H1 (cell line): ENCODE measurements at regions not wholly inside any gene's neighbourhood (a gene's known extent, or its start where the extent isn't known, plus 50 kb on each side); places are given as distances from the start of the nearest gene placed in this dataset.

Experiments
- CTCF ChIA-PET: fragments of 300-600 bp; sonication (Branson Sonifier 250); formaldehyde crosslinking; loops from one replicate; lab custom pipeline; 2021; ENCODE audit not compliant: partially characterized antibody; lab: Charles Lee
- POLR2A ChIA-PET: fragments of 300-600 bp; sonication (Branson Sonifier 250); formaldehyde crosslinking; loops from one replicate; lab custom pipeline; 2021; ENCODE audit warnings: inconsistent platforms; ENCODE audit not compliant: partially characterized antibody; lab: Charles Lee
- DNase-seq, 2 experiments: peaks; one replicate each; pipeline versions ENCODE4 v3.0.0 to v3.0.0-alpha.2; 2010 to 2022; ENCODE audit warnings: low spot score in 2 of 2, low read depth in 1 of 2, mixed read lengths in 1 of 2
- FAIRE-seq: peaks from 2 replicates; lab custom pipeline; 2011; peaks lifted over from hg19 to GRCh38; lab: Jason Lieb, UNC
- H2AFZ ChIP-seq: 2 replicates; pipeline ENCODE4 v1.8.1; 2012; ENCODE audit warnings: low read length, inconsistent platforms
- H2AK5ac ChIP-seq: 2 replicates; pipeline ENCODE4 v1.6.1; 2013; ENCODE audit warnings: low read depth, low read length
- H2BK120ac ChIP-seq: replicated peaks from 2 replicates; pipeline ENCODE3; 2013; ENCODE audit warnings: low read depth, low read length, inconsistent platforms
- H2BK12ac ChIP-seq: 2 replicates; pipeline ENCODE4 v1.6.1; 2013; ENCODE audit warnings: low read depth, low read length
- H2BK15ac ChIP-seq: 2 replicates; pipeline ENCODE4 v1.6.1; 2013; ENCODE audit warnings: low read length
- H2BK20ac ChIP-seq: 2 replicates; pipeline ENCODE4 v1.6.1; 2013; ENCODE audit warnings: low read length
- H2BK5ac ChIP-seq: 2 replicates; pipeline ENCODE4 v1.6.1; 2013; ENCODE audit warnings: low read depth, low read length
- H3K14ac ChIP-seq: 2 replicates; pipeline ENCODE4 v1.6.1; 2013; ENCODE audit warnings: inconsistent platforms; ENCODE audit not compliant: insufficient read length
- H3K18ac ChIP-seq: 2 replicates; pipeline ENCODE4 v1.6.1; 2013; ENCODE audit warnings: low read length; ENCODE audit errors: extremely low read depth
- H3K23ac ChIP-seq: 2 replicates; pipeline ENCODE4 v1.6.1; 2013; ENCODE audit warnings: inconsistent platforms; ENCODE audit not compliant: insufficient read length
- H3K23me2 ChIP-seq: 2 replicates; pipeline ENCODE4 v1.6.1; 2013; ENCODE audit warnings: low read depth, low read length
- H3K27ac ChIP-seq: 2 replicates; pipeline ENCODE4 v1.6.1; 2011; ENCODE audit warnings: low read depth, low read length, inconsistent platforms
- H3K27me3 ChIP-seq, 4 experiments: replicated peaks in 1 of 4; 1 replicate in 1 of 4; 2 replicates in 3 of 4; pipeline versions ENCODE4 v1.6.1 to v1.8.1; 2011 to 2013; ENCODE audit warnings: low read length in 3 of 4, mild to moderate bottlenecking in 3 of 4, inconsistent platforms in 2 of 4, mixed read lengths in 2 of 4, moderate library complexity in 1 of 4; ENCODE audit not compliant: control insufficient read depth in 3 of 4, insufficient read depth in 3 of 4; ENCODE audit errors: extremely low read depth in 1 of 4
- H3K36me3 ChIP-seq, 4 experiments: 2 replicates each; pipeline versions ENCODE4 v1.6.1 to v1.8.1; 2011 to 2013; ENCODE audit warnings: mild to moderate bottlenecking in 4 of 4, low read length in 3 of 4, moderate library complexity in 2 of 4, control low read depth in 1 of 4, inconsistent platforms in 1 of 4; ENCODE audit not compliant: insufficient read depth in 4 of 4, control insufficient read depth in 2 of 4
- H3K4ac ChIP-seq: replicated peaks from 2 replicates; pipeline ENCODE3; 2013; ENCODE audit warnings: low read length, low read depth, mixed read lengths, inconsistent platforms; ENCODE audit not compliant: insufficient read length
- H3K4me1 ChIP-seq, 4 experiments: replicated peaks in 1 of 4; 1 replicate in 1 of 4; 2 replicates in 3 of 4; pipeline versions ENCODE4 v1.6.1 to v1.8.1; 2011 to 2013; ENCODE audit warnings: low read length in 3 of 4, inconsistent platforms in 2 of 4, mixed read lengths in 1 of 4; ENCODE audit not compliant: insufficient read depth in 4 of 4, control insufficient read depth in 3 of 4
- H3K4me2 ChIP-seq, 2 experiments: 2 replicates each; pipeline versions ENCODE4 v1.6.1 to v1.8.1; 2011 to 2013; ENCODE audit warnings: low read depth in 2 of 2, low read length in 2 of 2, control low read depth in 1 of 2, inconsistent platforms in 1 of 2, mild to moderate bottlenecking in 1 of 2; ENCODE audit not compliant: insufficient read depth in 1 of 2
- H3K4me3 ChIP-seq, 4 experiments: fragments of 200-600, 300-600 bp in 1 of 4; sonication (generic), shearing (Covaris generic), sonication (Bioruptor Twin) in 1 of 4; 2 replicates each; pipeline versions ENCODE4 v1.5.1 to v1.8.1; 2011 to 2016; ENCODE audit warnings: low read length in 4 of 4, low read depth in 3 of 4, control low read depth in 2 of 4, inconsistent platforms in 2 of 4, mild to moderate bottlenecking in 2 of 4, mixed read lengths in 1 of 4, moderate library complexity in 1 of 4; ENCODE audit not compliant: insufficient read depth in 2 of 4; ENCODE audit errors: extremely low read depth in 1 of 4
- H3K56ac ChIP-seq: replicated peaks from 2 replicates; pipeline ENCODE3; 2013; ENCODE audit warnings: low read depth, mild to moderate bottlenecking, mixed read lengths, low read length, inconsistent platforms; ENCODE audit not compliant: insufficient read length
- H3K79me1 ChIP-seq: 2 replicates; pipeline ENCODE4 v1.6.1; 2013; ENCODE audit warnings: low read depth, low read length, control low read depth
- H3K79me2 ChIP-seq, 2 experiments: 2 replicates each; pipeline versions ENCODE4 v1.6.1 to v1.8.1; 2012 to 2013; ENCODE audit warnings: low read length in 2 of 2, mild to moderate bottlenecking in 2 of 2, inconsistent platforms in 1 of 2; ENCODE audit not compliant: insufficient read depth in 2 of 2, control insufficient read depth in 1 of 2
- H3K9ac ChIP-seq, 4 experiments: replicated peaks in 1 of 4; 1 replicate in 1 of 4; 2 replicates in 3 of 4; pipeline versions ENCODE4 v1.6.1 to v1.8.1; 2011 to 2013; ENCODE audit warnings: low read depth in 3 of 4, low read length in 3 of 4, control low read depth in 2 of 4, mild to moderate bottlenecking in 2 of 4, moderate library complexity in 2 of 4, inconsistent platforms in 1 of 4; ENCODE audit errors: extremely low read depth in 1 of 4
- H3K9me3 ChIP-seq, 2 experiments: 2 replicates each; pipeline versions ENCODE4 v1.6.1 to v1.8.1; 2012 to 2013; ENCODE audit warnings: mild to moderate bottlenecking in 2 of 2, moderate library complexity in 2 of 2, control low read depth in 1 of 2, inconsistent platforms in 1 of 2, low read depth in 1 of 2, low read length in 1 of 2, mixed read lengths in 1 of 2; ENCODE audit not compliant: insufficient read depth in 2 of 2
- H4K20me1 ChIP-seq, 2 experiments: replicated peaks in 1 of 2; 2 replicates each; pipeline versions ENCODE3 to v1.8.1; 2011 to 2013; ENCODE audit warnings: inconsistent platforms in 2 of 2, low read length in 2 of 2, mild to moderate bottlenecking in 1 of 2; ENCODE audit not compliant: insufficient read depth in 2 of 2, control insufficient read depth in 1 of 2
- H4K5ac ChIP-seq: 2 replicates; pipeline ENCODE4 v1.6.1; 2013; ENCODE audit warnings: low read length, low read depth, mixed read lengths, inconsistent platforms; ENCODE audit not compliant: insufficient read length
- H4K8ac ChIP-seq: 2 replicates; pipeline ENCODE4 v1.8.0; 2013; ENCODE audit warnings: mild to moderate bottlenecking, moderate library complexity, low read length, inconsistent platforms; ENCODE audit not compliant: insufficient read depth; ENCODE audit errors: extremely low read depth
- H4K91ac ChIP-seq: replicated peaks from 2 replicates; pipeline ENCODE3; 2013; ENCODE audit warnings: low read length, mixed read lengths, inconsistent platforms; ENCODE audit not compliant: insufficient read length
- BCL11A ChIP-seq, 2 experiments: IDR thresholded peaks; one replicate each; pipeline ENCODE4 v1.6.1; 2011; ENCODE audit warnings: low read depth in 2 of 2, low read length in 2 of 2, mild to moderate bottlenecking in 2 of 2
- CBX5 ChIP-seq: fragments of 300-800, 300-1000 bp; sonication (generic); IDR thresholded peaks from 2 replicates; pipeline ENCODE4 v1.7.1; 2016; ENCODE audit warnings: antibody characterized with exemption, low read length, low read depth
- CBX8 ChIP-seq: fragments of 300-800, 300-1000 bp; sonication (generic); IDR thresholded peaks from 2 replicates; pipeline ENCODE4 v1.7.1; 2016; ENCODE audit warnings: low read depth, low read length, borderline replicate concordance
- CEBPB ChIP-seq: IDR thresholded peaks from 2 replicates; pipeline ENCODE4 v1.6.1; 2012; ENCODE audit warnings: low read depth, low read length
- POU5F1 ChIP-seq: IDR thresholded peaks from 2 replicates; pipeline ENCODE4 v1.6.1; 2011; ENCODE audit warnings: low read depth, mild to moderate bottlenecking, low read length, moderate library complexity
- RBBP5 ChIP-seq: IDR thresholded peaks from 2 replicates; pipeline ENCODE4 v1.7.1; 2012; ENCODE audit warnings: low read depth, mild to moderate bottlenecking, inconsistent platforms, low read length, moderate library complexity, borderline replicate concordance
- RXRA ChIP-seq: IDR thresholded peaks from 2 replicates; pipeline ENCODE4 v1.6.1; 2011; ENCODE audit warnings: low read depth, mild to moderate bottlenecking, low read length, moderate library complexity; ENCODE audit not compliant: insufficient read depth
- SAP30 ChIP-seq: fragments of 300-600 bp; sonication (generic); IDR thresholded peaks from 2 replicates; pipeline ENCODE4 v1.7.1; 2012; ENCODE audit warnings: low read length, moderate library complexity, mild to moderate bottlenecking, inconsistent platforms; ENCODE audit not compliant: insufficient read depth, insufficient replicate concordance
- SIN3A ChIP-seq, 2 experiments: IDR thresholded peaks in 1 of 2; conservative IDR thresholded peaks in 1 of 2; 2 replicates each; pipeline ENCODE4 v1.6.1; 2011 to 2012; ENCODE audit warnings: low read length in 2 of 2, improper control_type of control experiment in 1 of 2, low read depth in 1 of 2, mild to moderate bottlenecking in 1 of 2
- SRF ChIP-seq: IDR thresholded peaks from 2 replicates; pipeline ENCODE4 v1.6.1; 2011; ENCODE audit warnings: mild to moderate bottlenecking, low read depth, low read length, moderate library complexity
- YY1 ChIP-seq: IDR thresholded peaks from 2 replicates; pipeline ENCODE4 v1.6.1; 2011; ENCODE audit warnings: low read depth, mild to moderate bottlenecking, low read length
- ZNF274 ChIP-seq: IDR thresholded peaks from 2 replicates; pipeline ENCODE4 v1.7.0; 2012; ENCODE audit warnings: low read length, borderline replicate concordance; ENCODE audit errors: extremely low read depth
- WGBS, 2 experiments: shearing (Covaris generic) in 1 of 2; methylation state at CpG; one replicate each; pipeline versions ENCODE4 v1.1.6 to v1.1.7; 2013 to 2015; ENCODE audit warnings: low lambda C conversion rate in 2 of 2, mixed read lengths in 2 of 2, inconsistent platforms in 1 of 2, low coverage in 1 of 2, missing lambda C conversion rate in 1 of 2; ENCODE audit not compliant: insufficient replicate concordance in 2 of 2, insufficient coverage in 1 of 2, insufficient read length in 1 of 2; ENCODE audit errors: extremely low coverage in 1 of 2, missing lambda C conversion rate in 1 of 2; 5-methylcytosine and 5-hydroxymethylcytosine counted together
- TF ChIP-seq, protein P1 (sequence below): IDR thresholded peaks from 2 replicates; pipeline ENCODE4 v1.6.1; 2011; ENCODE audit warnings: low read depth, mild to moderate bottlenecking, low read length; ENCODE audit not compliant: insufficient read depth

DNA sequence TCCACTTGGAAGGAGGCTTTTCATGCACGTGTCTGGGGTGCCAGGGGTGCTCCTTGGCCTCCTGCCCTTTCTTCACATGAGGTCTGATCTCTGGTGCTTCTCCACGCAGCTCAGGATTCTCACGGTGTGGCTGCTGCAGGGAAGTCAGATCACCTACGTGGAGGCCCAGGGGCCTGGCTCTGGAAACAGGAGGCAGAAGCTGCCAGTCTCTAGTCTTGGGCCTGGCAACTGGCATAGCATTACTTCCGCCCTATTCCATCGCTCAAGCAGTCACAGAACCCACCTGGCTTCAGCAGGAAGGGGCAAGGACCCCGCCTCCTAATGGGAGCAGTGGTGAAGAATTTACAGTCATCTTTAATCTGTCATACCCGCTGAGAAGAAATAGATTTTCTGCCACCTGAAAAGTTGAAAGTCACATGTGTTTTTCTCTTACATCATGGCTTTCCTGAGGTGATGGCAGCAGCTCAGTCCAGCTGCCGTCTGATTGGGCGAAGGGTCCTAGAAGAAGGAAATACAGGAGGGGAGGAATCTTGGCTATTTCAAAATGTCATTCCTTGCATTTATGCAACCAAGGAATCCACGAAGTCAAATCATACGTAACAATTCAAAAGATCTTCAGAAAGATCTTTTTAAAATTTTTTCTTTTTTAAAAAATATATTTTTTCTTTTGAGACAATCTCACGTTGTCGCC lies 50.1 kb upstream of the DKK3 start:
- no peak overlapping the region for H4K5ac ChIP-seq
- H2BK15ac ChIP-seq = no peak overlapping the region
- H3K27me3 ChIP-seq = no peaks in the 10 kb centered on the region
- no peak overlapping the region for H2BK12ac ChIP-seq
- H3K18ac ChIP-seq = no peak overlapping the region
- no peaks in the 10 kb centered on the region for H3K9me3 ChIP-seq
- DNase-seq (no peak), FAIRE-seq (no peak)
- no peak overlapping the region for H3K4ac ChIP-seq
- no peak overlapping the region for H3K27ac ChIP-seq
- no peak overlapping the region for H2AK5ac ChIP-seq
- H3K14ac ChIP-seq = no peak overlapping the region
- no peak overlapping the region for H3K4me3 ChIP-seq
- no peaks in the 10 kb centered on the region for H4K20me1 ChIP-seq
- no peak overlapping the region for H3K56ac ChIP-seq
- H2AFZ ChIP-seq = no peak overlapping the region
- H3K36me3 ChIP-seq = no peaks in the 10 kb centered on the region
- no peak overlapping the region for H2BK5ac ChIP-seq
- no peak overlapping the region for H2BK120ac ChIP-seq
- POLR2A ChIA-PET = no interaction called here
- H2BK20ac ChIP-seq = no peak overlapping the region
- no peaks in the 10 kb centered on the region for H3K23me2 ChIP-seq
- no peak overlapping the region for H4K8ac ChIP-seq
- no peak overlapping the region for H4K91ac ChIP-seq
- 89 to 100% methylated on average over 1 to 13 of the region's 14 CpGs for WGBS, 2 experiments
- no peaks in the 10 kb centered on the region for H3K79me1 ChIP-seq
- peaks cover 0 to 2% (median 0%) of the 10 kb centered on the region in 4 experiments; a peak in 1 of 7 replicates for H3K4me1 ChIP-seq
- no peak overlapping the region for H3K4me2 ChIP-seq
- no peak overlapping the region for H3K9ac ChIP-seq
- CTCF ChIA-PET = interaction anchor here (0.9 to 2.0 kb wide), 9 partner anchors 9 to 228 kb away, joined by 3 to 6 read pairs (median 4); no protein-coding TSS in a partner anchor
- no peak overlapping the region for H3K23ac ChIP-seq
- H3K79me2 ChIP-seq = no peaks in the 10 kb centered on the region
- no peak for TF ChIP-seq POU5F1
- no peak for TF ChIP-seq CBX5
- no peak for TF ChIP-seq CEBPB
- TF ChIP-seq SRF = no peak
- TF ChIP-seq ZNF274 = no peak
- no peak for TF ChIP-seq SIN3A (conservative IDR thresholded peaks at IDR 0.05 in 1 of 2, IDR thresholded peaks at IDR 0.05 in 1 of 2; ENCODE audit: low read depth in 1 of 2, low read length in 2 of 2)
- TF ChIP-seq BCL11A (IDR thresholded peaks at IDR 0.05; ENCODE audit: low read depth in 2 of 2, low read length in 2 of 2) = no peak
- no peak for TF ChIP-seq RXRA
- TF ChIP-seq, protein P1, sequence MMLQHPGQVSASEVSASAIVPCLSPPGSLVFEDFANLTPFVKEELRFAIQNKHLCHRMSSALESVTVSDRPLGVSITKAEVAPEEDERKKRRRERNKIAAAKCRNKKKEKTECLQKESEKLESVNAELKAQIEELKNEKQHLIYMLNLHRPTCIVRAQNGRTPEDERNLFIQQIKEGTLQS = no peak
- no peak for TF ChIP-seq RBBP5
- no peak for TF ChIP-seq CBX8
- no peak for TF ChIP-seq YY1
- no peak for TF ChIP-seq SAP30
